ENCODE measurements at regions not wholly inside any gene's neighbourhood (a gene's known extent, or its start where the extent isn't known, plus 50 kb on each side); places are given as distances from the start of the nearest gene placed in this dataset.
A peak's percentile ranks its signal among the peaks of the same experiment; 100 is the strongest.

DNA sequence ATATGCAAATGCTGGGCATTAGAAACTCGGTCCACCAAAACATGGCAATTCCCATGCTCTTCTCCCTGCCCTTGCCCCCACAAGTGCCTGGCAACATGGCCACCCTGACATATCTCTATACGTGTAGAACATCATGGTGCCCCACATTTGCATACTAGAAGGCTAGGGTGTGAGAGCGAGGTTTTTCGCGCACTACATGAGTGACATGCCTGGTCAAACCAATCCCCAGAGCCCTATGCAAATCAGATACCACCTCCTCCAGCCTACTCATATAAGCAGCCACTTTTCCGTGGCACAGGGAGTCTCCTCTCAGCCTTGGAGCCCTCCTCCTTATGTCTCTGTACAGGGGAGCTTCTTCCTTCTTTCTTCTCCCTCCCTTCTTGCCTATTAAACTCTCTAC is 296.1 kb upstream of the GULP1 start:
- no peak overlapping the region for H2BK15ac ChIP-seq (ENCODE audit: low read length)
- TF ChIP-seq SUZ12 (IDR thresholded peaks at IDR 0.05; ENCODE audit: low read length) (no peak), SIRT6 (IDR thresholded peaks at IDR 0.05; ENCODE audit: low read length) (no peak), RNF2 (IDR thresholded peaks at IDR 0.05; ENCODE audit: borderline replicate concordance, low read depth, low read length, missing control alignments, poor library complexity, severe bottlenecking) (no peak), ZNF274 (IDR thresholded peaks at IDR 0.05; ENCODE audit: borderline replicate concordance, extremely low read depth, low read length) (no peak), CEBPB (IDR thresholded peaks at IDR 0.05; ENCODE audit: low read depth, low read length) (no peak), HDAC6 (IDR thresholded peaks at IDR 0.05; ENCODE audit: low read depth, low read length) (no peak), GABPA (IDR thresholded peaks at IDR 0.05; ENCODE audit: borderline replicate concordance, insufficient read depth, low read length) (no peak), RBBP5 (IDR thresholded peaks at IDR 0.05; ENCODE audit: borderline replicate concordance, low read depth, low read length) (no peak), TEAD4 (IDR thresholded peaks at IDR 0.05; ENCODE audit: low read depth, low read length) (no peak), HDAC2 (IDR thresholded peaks at IDR 0.05; ENCODE audit: borderline replicate concordance in 1 of 2, low read depth in 2 of 2, low read length in 2 of 2) (no peak)
- TF ChIP-seq, protein P1, sequence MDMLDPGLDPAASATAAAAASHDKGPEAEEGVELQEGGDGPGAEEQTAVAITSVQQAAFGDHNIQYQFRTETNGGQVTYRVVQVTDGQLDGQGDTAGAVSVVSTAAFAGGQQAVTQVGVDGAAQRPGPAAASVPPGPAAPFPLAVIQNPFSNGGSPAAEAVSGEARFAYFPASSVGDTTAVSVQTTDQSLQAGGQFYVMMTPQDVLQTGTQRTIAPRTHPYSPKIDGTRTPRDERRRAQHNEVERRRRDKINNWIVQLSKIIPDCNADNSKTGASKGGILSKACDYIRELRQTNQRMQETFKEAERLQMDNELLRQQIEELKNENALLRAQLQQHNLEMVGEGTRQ (IDR thresholded peaks at IDR 0.05; ENCODE audit: low read length): no peak
- TF ChIP-seq, protein P2, sequence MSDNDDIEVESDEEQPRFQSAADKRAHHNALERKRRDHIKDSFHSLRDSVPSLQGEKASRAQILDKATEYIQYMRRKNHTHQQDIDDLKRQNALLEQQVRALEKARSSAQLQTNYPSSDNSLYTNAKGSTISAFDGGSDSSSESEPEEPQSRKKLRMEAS (IDR thresholded peaks at IDR 0.05): no peak

More for the DNA sequence above, 296.1 kb upstream of the GULP1 start:
- no peak overlapping the region for H3K18ac ChIP-seq (ENCODE audit: extremely low read depth, low read length)
- H3K4ac ChIP-seq (replicated peaks; ENCODE audit: insufficient read length, low read depth, low read length): no peak overlapping the region
- H3K79me2 ChIP-seq (ENCODE audit: control insufficient read depth in 1 of 2, insufficient read depth in 2 of 2, low read length in 2 of 2): no peaks in the 10 kb centered on the region
- no peak for FAIRE-seq
- no peak overlapping the region for H2BK120ac ChIP-seq (replicated peaks; ENCODE audit: low read depth, low read length)
- peak overlapping the region in 1 of 2 experiments; percentile 10; a peak in 1 of 4 replicates for H3K4me2 ChIP-seq (ENCODE audit: insufficient read depth in 1 of 2, low read depth in 2 of 2, low read length in 2 of 2)
- no peak overlapping the region for H3K4me3 ChIP-seq (ENCODE audit: extremely low read depth in 1 of 4, insufficient read depth in 2 of 4, low read depth in 3 of 4, low read length in 4 of 4)
- POLR2A ChIA-PET (ENCODE audit: partially characterized antibody): interaction anchor here (1.1 to 2.4 kb wide), 3 partner anchors 14 to 297 kb away, joined by 3 to 6 read pairs (median 4); partner anchors contain the start of gene GULP1
- H3K9ac ChIP-seq (replicated peaks in 1 of 4; ENCODE audit: extremely low read depth in 1 of 4, low read depth in 3 of 4, low read length in 3 of 4): no peak overlapping the region
- no peak overlapping the region for H4K8ac ChIP-seq (ENCODE audit: extremely low read depth, insufficient read depth, low read length)
- H4K20me1 ChIP-seq (replicated peaks in 1 of 2; ENCODE audit: control insufficient read depth in 1 of 2, insufficient read depth in 2 of 2, low read length in 2 of 2): no peaks in the 10 kb centered on the region
- no peak overlapping the region for H4K91ac ChIP-seq (replicated peaks; ENCODE audit: insufficient read length, low read length)
- H2AFZ ChIP-seq (ENCODE audit: low read length): no peak overlapping the region
- H3K27me3 ChIP-seq (replicated peaks in 1 of 4; ENCODE audit: control insufficient read depth in 3 of 4, extremely low read depth in 1 of 4, insufficient read depth in 3 of 4, low read length in 3 of 4): no peaks in the 10 kb centered on the region
- DNase-seq (ENCODE audit: low read depth in 1 of 2, low spot score in 2 of 2): no peak
- no peak overlapping the region for H3K56ac ChIP-seq (replicated peaks; ENCODE audit: insufficient read length, low read depth, low read length)
- H3K27ac ChIP-seq (ENCODE audit: low read depth, low read length): no peak overlapping the region
- H2AK5ac ChIP-seq (ENCODE audit: low read depth, low read length): no peak overlapping the region
- no peak overlapping the region for H2BK5ac ChIP-seq (ENCODE audit: low read depth, low read length)
- H3K23ac ChIP-seq (ENCODE audit: insufficient read length): no peak overlapping the region
- no peak overlapping the region for H3K14ac ChIP-seq (ENCODE audit: insufficient read length)
- no peaks in the 10 kb centered on the region for H3K79me1 ChIP-seq (ENCODE audit: low read depth, low read length)
- H2BK12ac ChIP-seq (ENCODE audit: low read depth, low read length): no peak overlapping the region
- 75% methylated on average over 6 of the region's 6 CpGs; no CpG with 5 or more reads in 1 of the 2 experiments for WGBS, 2 experiments (ENCODE audit: extremely low coverage in 1 of 2, insufficient coverage in 1 of 2, insufficient read length in 1 of 2, insufficient replicate concordance in 2 of 2, low coverage in 1 of 2, low lambda C conversion rate in 2 of 2, missing lambda C conversion rate in 1 of 2)
- H3K36me3 ChIP-seq (ENCODE audit: control insufficient read depth in 2 of 4, insufficient read depth in 4 of 4, low read length in 3 of 4): no peaks in the 10 kb centered on the region
- no peak overlapping the region for H2BK20ac ChIP-seq (ENCODE audit: low read length)
- H4K5ac ChIP-seq (ENCODE audit: insufficient read length, low read depth, low read length): no peak overlapping the region
- H3K9me3 ChIP-seq (ENCODE audit: insufficient read depth in 2 of 2, low read depth in 1 of 2, low read length in 1 of 2): no peaks in the 10 kb centered on the region
- H3K23me2 ChIP-seq (ENCODE audit: low read depth, low read length): no peaks in the 10 kb centered on the region
- H3K4me1 ChIP-seq (replicated peaks in 1 of 4; ENCODE audit: control insufficient read depth in 3 of 4, insufficient read depth in 4 of 4, low read length in 3 of 4): peaks cover 2 to 25% (median 15%) of the 10 kb centered on the region in 4 experiments; a peak in 5 of 7 replicates
- CTCF ChIA-PET (ENCODE audit: partially characterized antibody): interaction anchor here (1.2 kb wide), 1 partner anchor 10 kb away, joined by 3 read pairs; no protein-coding TSS in a partner anchor

Measured in H1 (cell line).